Breast epithelium (tissue), 3 donors: ENCODE measurements at regions not wholly inside any gene's neighbourhood (a gene's known extent, or its start where the extent isn't known, plus 50 kb on each side); places are given as distances from the start of the nearest gene placed in this dataset.

Source experiments
- CTCF ChIP-seq, 3 donors: fragments of 450-650 bp; IDR thresholded peaks; one replicate each; pipeline ENCODE4 v1.5.1; 2016 to 2017; ENCODE audit warnings: antibody characterized with exemption in 3 of 3, mild to moderate bottlenecking in 3 of 3, moderate library complexity in 3 of 3
- POLR2A ChIP-seq: fragments of 450-650 bp; IDR thresholded peaks from one replicate; pipeline ENCODE4 v1.6.1; 2016; ENCODE audit warnings: antibody characterized with exemption, mild to moderate bottlenecking, moderate library complexity
- POLR2AphosphoS5 ChIP-seq, 3 donors: sonication (generic); formaldehyde crosslinking; IDR thresholded peaks; one replicate each; pipeline ENCODE4 v1.6.1; 2017; ENCODE audit warnings: antibody characterized with exemption in 3 of 3

DNA sequence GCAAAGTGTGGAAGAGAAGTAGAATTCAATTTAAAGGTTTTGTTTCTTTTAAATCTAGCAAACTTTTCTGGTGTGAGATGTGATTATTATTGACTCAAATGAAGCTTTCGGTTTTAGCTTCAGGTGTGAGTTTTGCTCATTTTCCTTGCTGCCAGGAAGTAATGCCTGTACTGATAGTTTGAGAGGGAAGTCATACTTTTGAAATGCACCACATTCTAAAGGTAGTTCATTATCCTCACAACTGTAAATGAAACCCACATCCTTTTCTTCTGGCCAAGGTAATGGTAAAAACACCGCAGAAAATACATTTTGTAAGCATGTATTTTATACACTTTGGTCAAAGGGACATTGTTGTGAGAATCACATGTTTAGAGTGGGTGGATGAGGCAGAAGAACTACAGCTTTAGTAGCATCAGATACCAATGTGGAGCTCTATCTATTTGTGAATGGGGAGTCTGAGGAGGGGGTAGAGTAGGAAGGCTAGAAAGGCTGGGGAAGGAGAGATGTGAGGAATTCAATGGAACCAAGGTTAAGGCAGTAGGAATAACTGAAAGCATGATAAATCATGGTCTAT is 167.0 kb upstream of the CDKN2B start:
- TF ChIP-seq CTCF (IDR thresholded peaks at IDR 0.05): no peak
- no peak for TF ChIP-seq POLR2AphosphoS5 (IDR thresholded peaks at IDR 0.05)
- no peak for TF ChIP-seq POLR2A
